IMR-90 (cell line): ENCODE measurements at regions not wholly inside any gene's neighbourhood (a gene's known extent, or its start where the extent isn't known, plus 50 kb on each side); places are given as distances from the start of the nearest gene placed in this dataset.

Experiments used
- MXI1 ChIP-seq: IDR thresholded peaks from 2 replicates; pipeline ENCODE4 v1.6.1; 2012; ENCODE audit warnings: low read depth, mild to moderate bottlenecking, low read length, moderate library complexity, borderline replicate concordance
- TF ChIP-seq, protein P1 (sequence below): conservative IDR thresholded peaks from 2 replicates; pipeline ENCODE4 v1.5.1; 2012; ENCODE audit warnings: mild to moderate bottlenecking, low read depth, low read length, improper control_type of control experiment

DNA sequence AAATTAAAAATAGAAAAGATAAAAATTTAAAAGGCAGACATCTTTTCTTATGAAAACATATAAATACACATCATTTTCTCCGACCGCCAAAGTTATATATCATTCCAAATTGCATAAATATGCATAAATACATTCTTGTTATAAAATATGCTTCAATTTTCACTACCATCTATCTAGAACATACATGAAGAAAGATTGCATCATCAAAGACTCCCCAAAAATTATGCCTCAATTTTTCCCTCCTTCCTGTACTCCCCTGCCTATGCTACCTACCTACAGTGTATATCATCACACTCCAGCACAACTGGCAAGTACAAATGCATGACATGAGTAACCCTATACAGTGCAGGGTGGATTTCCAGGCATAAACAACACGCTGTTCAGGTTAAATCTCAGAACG lies 49.9 kb upstream of the TENT5A start:
- TF ChIP-seq, protein P1, sequence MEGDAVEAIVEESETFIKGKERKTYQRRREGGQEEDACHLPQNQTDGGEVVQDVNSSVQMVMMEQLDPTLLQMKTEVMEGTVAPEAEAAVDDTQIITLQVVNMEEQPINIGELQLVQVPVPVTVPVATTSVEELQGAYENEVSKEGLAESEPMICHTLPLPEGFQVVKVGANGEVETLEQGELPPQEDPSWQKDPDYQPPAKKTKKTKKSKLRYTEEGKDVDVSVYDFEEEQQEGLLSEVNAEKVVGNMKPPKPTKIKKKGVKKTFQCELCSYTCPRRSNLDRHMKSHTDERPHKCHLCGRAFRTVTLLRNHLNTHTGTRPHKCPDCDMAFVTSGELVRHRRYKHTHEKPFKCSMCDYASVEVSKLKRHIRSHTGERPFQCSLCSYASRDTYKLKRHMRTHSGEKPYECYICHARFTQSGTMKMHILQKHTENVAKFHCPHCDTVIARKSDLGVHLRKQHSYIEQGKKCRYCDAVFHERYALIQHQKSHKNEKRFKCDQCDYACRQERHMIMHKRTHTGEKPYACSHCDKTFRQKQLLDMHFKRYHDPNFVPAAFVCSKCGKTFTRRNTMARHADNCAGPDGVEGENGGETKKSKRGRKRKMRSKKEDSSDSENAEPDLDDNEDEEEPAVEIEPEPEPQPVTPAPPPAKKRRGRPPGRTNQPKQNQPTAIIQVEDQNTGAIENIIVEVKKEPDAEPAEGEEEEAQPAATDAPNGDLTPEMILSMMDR, result no peak
- no peak for TF ChIP-seq MXI1
